ENCODE measurements at regions not wholly inside any gene's neighbourhood (a gene's known extent, or its start where the extent isn't known, plus 50 kb on each side); places are given as distances from the start of the nearest gene placed in this dataset.

GRCh38 chr4:89610236-89610635 is 226.7 kb downstream of the SNCA start:
- TF ChIP-seq CTCF (optimal IDR thresholded peaks at IDR 0.05 in 1 of 3, IDR thresholded peaks at IDR 0.05 in 1 of 3, conservative IDR thresholded peaks at IDR 0.05 in 1 of 3; ENCODE audit: extremely low read depth in 1 of 3, insufficient read depth in 2 of 3, low read length in 3 of 3) = no peak
- no peak for TF ChIP-seq EZH2 (IDR thresholded peaks at IDR 0.05; ENCODE audit: low read length)
- no peaks in the 10 kb centered on the region for H3K9me1 ChIP-seq (ENCODE audit: control insufficient read depth, extremely low read depth, insufficient read depth, low read length)
- FAIRE-seq (no peak), DNase-seq (ENCODE audit: low read depth, low spot score) (no peak)
- no peak overlapping the region for H3K27ac ChIP-seq (ENCODE audit: control insufficient read depth, insufficient read depth, low read length)
- H3K4me1 ChIP-seq (ENCODE audit: control insufficient read depth, extremely low read depth, insufficient read depth, low read length) = no peaks in the 10 kb centered on the region
- no peaks in the 10 kb centered on the region for H3K36me3 ChIP-seq (ENCODE audit: control insufficient read depth in 2 of 2, extremely low read depth in 1 of 2, insufficient read depth in 2 of 2, low read length in 2 of 2)
- dilution Hi-C loops (cut with MboI; ENCODE audit: extremely low pct_ligation_motif_present, low sequenced_read_pairs) = no loop called here
- no peak overlapping the region for H2AFZ ChIP-seq (ENCODE audit: control insufficient read depth, low read length)
- no peaks in the 10 kb centered on the region for H3K79me2 ChIP-seq (ENCODE audit: control insufficient read depth, insufficient read depth, low read length)
- no peak overlapping the region for H3K4me3 ChIP-seq (ENCODE audit: control insufficient read depth in 2 of 3, extremely low read depth in 1 of 3, insufficient read depth in 2 of 3, low read depth in 1 of 3, low read length in 3 of 3)
- no peak overlapping the region for H3K9ac ChIP-seq (ENCODE audit: control insufficient read depth, extremely low read depth, insufficient read depth, low read length)
- H3K4me2 ChIP-seq (ENCODE audit: control insufficient read depth, extremely low read depth, insufficient read depth, low read depth, low read length) = no peak overlapping the region
- H3K27me3 ChIP-seq (ENCODE audit: control insufficient read depth, extremely low read depth, insufficient read depth, low read length) = no peaks in the 10 kb centered on the region
- no peaks in the 10 kb centered on the region for H3K9me3 ChIP-seq (ENCODE audit: control insufficient read depth, low read depth, low read length)
- no peaks in the 10 kb centered on the region for H4K20me1 ChIP-seq (ENCODE audit: control insufficient read depth, extremely low read depth, insufficient read depth, low read length)

GRCh38 chr4:89609756-89610155 is 227.2 kb downstream of the SNCA start:
- no peaks in the 10 kb centered on the region for H4K20me1 ChIP-seq (ENCODE audit: control insufficient read depth, extremely low read depth, insufficient read depth, low read length)
- no peak overlapping the region for H3K4me3 ChIP-seq (ENCODE audit: control insufficient read depth in 2 of 3, extremely low read depth in 1 of 3, insufficient read depth in 2 of 3, low read depth in 1 of 3, low read length in 3 of 3)
- no peak overlapping the region for H3K9ac ChIP-seq (ENCODE audit: control insufficient read depth, extremely low read depth, insufficient read depth, low read length)
- no peaks in the 10 kb centered on the region for H3K36me3 ChIP-seq (ENCODE audit: control insufficient read depth in 2 of 2, extremely low read depth in 1 of 2, insufficient read depth in 2 of 2, low read length in 2 of 2)
- dilution Hi-C loops (cut with MboI; ENCODE audit: extremely low pct_ligation_motif_present, low sequenced_read_pairs) = no loop called here
- no peaks in the 10 kb centered on the region for H3K27me3 ChIP-seq (ENCODE audit: control insufficient read depth, extremely low read depth, insufficient read depth, low read length)
- no peaks in the 10 kb centered on the region for H3K9me1 ChIP-seq (ENCODE audit: control insufficient read depth, extremely low read depth, insufficient read depth, low read length)
- H3K79me2 ChIP-seq (ENCODE audit: control insufficient read depth, insufficient read depth, low read length) = no peaks in the 10 kb centered on the region
- no peak overlapping the region for H2AFZ ChIP-seq (ENCODE audit: control insufficient read depth, low read length)
- no peak for FAIRE-seq
- TF ChIP-seq CTCF (optimal IDR thresholded peaks at IDR 0.05 in 1 of 3, IDR thresholded peaks at IDR 0.05 in 1 of 3, conservative IDR thresholded peaks at IDR 0.05 in 1 of 3; ENCODE audit: extremely low read depth in 1 of 3, insufficient read depth in 2 of 3, low read length in 3 of 3) = no peak
- no peak for TF ChIP-seq EZH2 (IDR thresholded peaks at IDR 0.05; ENCODE audit: low read length)
- no peaks in the 10 kb centered on the region for H3K9me3 ChIP-seq (ENCODE audit: control insufficient read depth, low read depth, low read length)
- H3K4me2 ChIP-seq (ENCODE audit: control insufficient read depth, extremely low read depth, insufficient read depth, low read depth, low read length) = no peak overlapping the region
- DNase-seq (ENCODE audit: low read depth, low spot score) = no peak
- H3K4me1 ChIP-seq (ENCODE audit: control insufficient read depth, extremely low read depth, insufficient read depth, low read length) = no peaks in the 10 kb centered on the region
- no peak overlapping the region for H3K27ac ChIP-seq (ENCODE audit: control insufficient read depth, insufficient read depth, low read length)

Data from keratinocyte (primary cell).